OCI-M2 (cell line): ENCODE measurements at regions not wholly inside any gene's neighbourhood (a gene's known extent, or its start where the extent isn't known, plus 50 kb on each side); places are given as distances from the start of the nearest gene placed in this dataset.
"Not testable (repeated sequence)": the region's sequence is repeated elsewhere in the genome, so short reads cannot be mapped to it uniquely, and the experiment has no call there.

ENCODE experiments used
- DNase-seq: peaks from one replicate; lab custom pipeline; 2025; ENCODE audit not compliant: unreplicated experiment; lab: John Stamatoyannopoulos, UW

- DNase-seq = no peak
Observed at GRCh38 chr1:193909406-193910082, 723.1 kb upstream of the B3GALT2 start.

GRCh38 chr1:193905288-193906085, 719.1 kb upstream of the B3GALT2 start:
- DNase-seq = no peak

GRCh38 chr1:193891788-193892187, 705.4 kb upstream of the B3GALT2 start:
- no peak for DNase-seq

- no peak for DNase-seq
Observed at GRCh38 chr1:193890935-193891334, 704.5 kb upstream of the B3GALT2 start.

- DNase-seq = no peak
Observed at GRCh38 chr1:193884848-193885558, 698.6 kb upstream of the B3GALT2 start.

GRCh38 chr1:193877920-193878319, 691.5 kb upstream of the B3GALT2 start:
- not testable (repeated sequence) for DNase-seq

GRCh38 chr1:193868425-193868824, 682.0 kb upstream of the B3GALT2 start:
- no peak for DNase-seq

GRCh38 chr1:193856261-193856660, 669.8 kb upstream of the B3GALT2 start:
- no peak for DNase-seq

GRCh38 chr1:193850745-193851144, 664.3 kb upstream of the B3GALT2 start:
- DNase-seq = no peak

- no peak for DNase-seq
Observed at GRCh38 chr1:193846876-193847604, 660.6 kb upstream of the B3GALT2 start.

- DNase-seq = no peak
Observed at GRCh38 chr1:193846411-193846810, 660.0 kb upstream of the B3GALT2 start.

- DNase-seq = no peak
Observed at GRCh38 chr1:193841857-193842256, 655.4 kb upstream of the B3GALT2 start.

GRCh38 chr1:193831465-193831864, 645.1 kb upstream of the B3GALT2 start:
- no peak for DNase-seq

GRCh38 chr1:193827516-193827915, 641.1 kb upstream of the B3GALT2 start:
- DNase-seq = no peak

GRCh38 chr1:193819376-193819775, 633.0 kb upstream of the B3GALT2 start:
- DNase-seq = no peak

- DNase-seq = no peak
Observed at GRCh38 chr1:193807208-193807607, 620.8 kb upstream of the B3GALT2 start.

- no peak for DNase-seq
Observed at GRCh38 chr1:193806079-193807048, 620.0 kb upstream of the B3GALT2 start.

- no peak for DNase-seq
Observed at GRCh38 chr1:193799948-193800690, 613.7 kb upstream of the B3GALT2 start.

GRCh38 chr1:193799371-193799770, 613.0 kb upstream of the B3GALT2 start:
- no peak for DNase-seq
